T-helper 17 cell (primary cell): ENCODE measurements at regions not wholly inside any gene's neighbourhood (a gene's known extent, or its start where the extent isn't known, plus 50 kb on each side); places are given as distances from the start of the nearest gene placed in this dataset.
"Not testable (repeated sequence)": the region's sequence is repeated elsewhere in the genome, so short reads cannot be mapped to it uniquely, and the experiment has no call there.

Experiments used
- ATAC-seq: fragments of 150-1000 bp; cut with Tn5 transposase; 2 replicates; pipeline ENCODE4 v1.10.0; 2021; ENCODE audit warnings: mild to moderate bottlenecking, moderate library complexity
- DNase-seq, 3 donors: peaks; one replicate each; pipeline versions ENCODE4 v3.0.0 to v3.0.0-alpha.2; 2020 to 2021
- H3K9me3 ChIP-seq: one replicate; pipeline ENCODE4 v1.7.0; 2013; ENCODE audit warnings: low read length, mild to moderate bottlenecking; ENCODE audit not compliant: control insufficient read depth, poor library complexity, severe bottlenecking
- H3K27ac Mint-ChIP-seq: one replicate; pipeline ENCODE4 v1.8.0; 2022; ENCODE audit warnings: mild to moderate bottlenecking, moderate library complexity, mixed read lengths
- H3K27me3 Mint-ChIP-seq: one replicate; pipeline ENCODE4 v1.8.0; 2022; ENCODE audit warnings: mixed read lengths
- H3K36me3 Mint-ChIP-seq: one replicate; pipeline ENCODE4 v1.8.0; 2022; ENCODE audit warnings: low read depth, mixed read lengths
- H3K4me1 Mint-ChIP-seq: one replicate; pipeline ENCODE4 v1.8.0; 2022; ENCODE audit warnings: mild to moderate bottlenecking, mixed read lengths
- H3K4me3 Mint-ChIP-seq: one replicate; pipeline ENCODE4 v1.8.0; 2022; ENCODE audit warnings: mild to moderate bottlenecking, moderate library complexity, mixed read lengths

DNA sequence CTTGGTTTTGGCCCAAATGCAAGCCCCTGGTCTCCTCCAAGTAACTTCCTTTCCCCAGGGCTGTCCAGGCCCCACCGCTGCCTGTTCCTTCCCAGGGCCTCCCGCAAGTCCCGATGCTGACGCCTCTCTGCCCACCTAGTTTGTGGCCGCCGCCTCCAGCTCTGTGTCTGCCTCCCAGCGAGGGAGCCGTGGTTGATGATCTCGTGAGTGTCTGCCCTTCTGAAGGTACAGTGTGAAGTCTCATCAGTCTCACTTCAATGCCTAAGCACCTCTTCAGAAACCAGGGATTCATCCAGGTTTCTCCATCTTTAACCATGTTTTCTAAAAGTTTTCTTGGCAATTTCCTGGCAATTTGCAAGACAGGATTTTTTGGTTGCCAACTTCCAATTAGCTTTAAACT is 127.5 kb downstream of the TMEM121 start:
- not testable (repeated sequence) for H3K27me3 Mint-ChIP-seq, H3K4me1 Mint-ChIP-seq, H3K36me3 Mint-ChIP-seq, H3K4me3 Mint-ChIP-seq, H3K27ac Mint-ChIP-seq, DNase-seq, ATAC-seq, H3K9me3 ChIP-seq

DNA sequence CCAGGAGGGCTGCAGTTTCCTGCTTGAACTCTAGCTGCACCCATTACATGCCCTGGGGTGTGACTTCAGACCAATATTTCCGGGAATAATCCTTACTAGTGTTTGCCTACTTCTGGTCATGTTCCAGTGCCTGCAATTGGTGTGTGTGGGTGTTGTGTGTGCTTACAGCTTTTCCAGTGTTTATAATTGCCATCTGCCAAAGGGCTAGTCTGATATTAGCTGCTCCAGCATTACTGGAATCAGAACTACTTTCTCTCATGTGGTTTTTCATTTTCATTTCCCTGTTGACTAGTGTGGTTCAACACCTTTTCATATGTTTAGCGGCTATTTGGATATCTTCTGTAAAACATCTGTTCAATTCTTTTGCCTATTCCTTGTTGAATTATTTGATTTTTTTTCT is 132.9 kb downstream of the TMEM121 start:
- H3K27ac Mint-ChIP-seq, H3K36me3 Mint-ChIP-seq, ATAC-seq: not testable (repeated sequence)

DNA sequence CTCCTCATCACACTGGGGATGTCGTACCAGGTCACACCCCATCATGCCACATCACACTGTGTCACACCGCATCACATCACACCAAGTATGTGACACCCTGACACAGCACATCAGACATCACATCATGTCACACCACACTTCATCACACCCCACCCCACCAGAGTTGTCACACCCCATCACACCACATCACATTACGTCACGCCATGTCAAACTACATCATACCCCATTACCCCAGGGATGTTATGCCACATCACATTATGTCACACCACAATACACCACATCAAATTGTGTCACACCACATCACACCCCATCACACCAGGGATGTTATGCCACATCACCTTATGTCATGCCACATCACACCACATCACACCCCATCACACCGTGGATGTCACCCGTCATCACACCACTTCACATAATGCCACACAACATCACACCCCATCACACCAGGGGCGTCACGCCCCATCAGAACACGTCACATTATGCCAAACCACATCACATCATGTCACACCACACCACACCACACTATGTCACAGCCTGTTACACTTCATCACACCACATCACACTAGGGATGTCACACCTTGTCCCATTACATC is 133.6 kb downstream of the TMEM121 start:
- Mint-ChIP-seq H3K4me3 (no peak overlapping the region), H3K4me1 (no peaks in the 10 kb centered on the region), H3K36me3 (no peaks in the 10 kb centered on the region), H3K27ac (no peak overlapping the region), H3K27me3 (no peaks in the 10 kb centered on the region)
- no peak for ATAC-seq
- DNase-seq, result no peak
- no peaks in the 10 kb centered on the region for H3K9me3 ChIP-seq

More for the DNA sequence above, 132.9 kb downstream of the TMEM121 start:
- DNase-seq, H3K9me3 ChIP-seq, H3K4me3 Mint-ChIP-seq, H3K27me3 Mint-ChIP-seq, H3K4me1 Mint-ChIP-seq: not testable (repeated sequence)

DNA sequence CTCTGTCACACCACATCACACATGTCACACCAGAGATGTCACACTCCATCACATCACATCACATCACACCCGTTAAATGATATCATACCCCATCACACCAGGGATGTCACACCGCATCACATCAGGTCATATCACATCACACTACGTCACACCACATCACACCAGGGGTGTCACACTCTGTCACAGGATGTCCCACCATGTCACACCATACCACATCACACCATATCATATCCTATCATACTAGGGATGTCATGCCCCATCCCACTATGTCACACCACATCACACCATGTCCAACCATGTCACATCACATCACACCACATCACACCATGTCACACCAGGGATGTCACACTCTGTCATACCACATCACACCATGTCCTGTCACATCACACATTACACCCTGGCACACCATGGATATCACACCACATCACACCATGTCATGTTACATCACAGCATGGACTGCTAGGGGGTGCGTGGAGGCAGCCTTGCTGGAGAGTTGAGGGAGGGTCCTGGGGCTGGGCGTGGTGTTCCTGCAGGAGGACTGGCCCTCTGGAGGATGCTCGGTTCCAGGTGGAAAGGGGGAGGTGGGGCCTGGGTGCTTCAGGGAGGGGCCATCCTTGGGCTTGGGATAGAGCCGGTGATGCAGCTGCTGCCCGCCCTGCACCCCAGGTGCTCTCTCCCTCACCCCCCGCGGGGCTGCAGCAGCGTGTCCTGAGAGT is 134.6 kb downstream of the TMEM121 start:
- ATAC-seq (no peak), DNase-seq (no peak)
- no peak overlapping the region for H3K4me3 Mint-ChIP-seq
- H3K4me1 Mint-ChIP-seq, result no peaks in the 10 kb centered on the region
- no peaks in the 10 kb centered on the region for H3K27me3 Mint-ChIP-seq
- no peaks in the 10 kb centered on the region for H3K36me3 Mint-ChIP-seq
- no peak overlapping the region for H3K27ac Mint-ChIP-seq
- H3K9me3 ChIP-seq, result no peaks in the 10 kb centered on the region

DNA sequence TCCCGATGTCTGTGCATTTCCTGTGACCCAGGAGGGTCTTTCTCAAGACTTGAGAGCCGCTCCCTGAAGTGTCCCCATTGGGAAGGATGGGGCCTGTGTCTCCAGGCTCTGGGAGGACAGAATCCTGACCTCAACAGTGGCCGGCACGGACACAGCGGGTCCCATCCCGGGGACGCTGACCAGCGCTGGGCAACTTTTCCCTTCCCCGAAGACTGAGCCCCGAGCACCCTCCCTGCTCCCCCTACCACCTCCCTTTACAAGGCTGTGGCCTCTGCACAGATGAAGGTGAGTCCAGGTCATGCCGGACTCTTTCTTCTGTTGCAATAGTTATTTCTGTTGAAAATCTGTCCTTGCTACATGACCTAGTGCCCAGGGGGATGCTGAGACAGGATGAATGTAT is 135.7 kb downstream of the TMEM121 start:
- H3K4me1 Mint-ChIP-seq, H3K27ac Mint-ChIP-seq, H3K36me3 Mint-ChIP-seq, H3K4me3 Mint-ChIP-seq, H3K9me3 ChIP-seq, DNase-seq, H3K27me3 Mint-ChIP-seq, ATAC-seq: not testable (repeated sequence)

DNA sequence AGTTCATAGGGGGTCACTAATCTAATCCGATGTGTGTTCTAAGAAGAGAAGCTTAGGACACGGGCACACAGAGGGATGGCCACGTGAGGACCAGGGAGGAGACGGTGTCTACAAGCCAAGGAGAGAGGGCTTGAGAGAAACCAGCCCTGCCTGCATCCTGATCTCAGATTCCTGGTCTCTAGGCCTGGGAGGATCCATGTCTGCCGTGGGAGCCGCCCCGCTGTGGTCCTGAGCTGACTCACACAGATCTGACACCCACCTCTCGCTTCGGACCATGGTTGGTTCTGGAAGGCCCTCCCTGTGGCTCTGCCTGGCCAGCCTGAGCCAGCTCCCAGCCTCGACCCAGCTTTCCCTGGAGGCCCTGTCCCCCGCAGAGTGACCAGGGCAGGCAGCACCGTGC is 136.2 kb downstream of the TMEM121 start:
- H3K9me3 ChIP-seq, DNase-seq, H3K27me3 Mint-ChIP-seq, H3K4me1 Mint-ChIP-seq, H3K4me3 Mint-ChIP-seq, H3K36me3 Mint-ChIP-seq, H3K27ac Mint-ChIP-seq, ATAC-seq: not testable (repeated sequence)

GRCh38 chr14:105663323-105663722 is 136.9 kb downstream of the TMEM121 start:
- not testable (repeated sequence) for H3K27ac Mint-ChIP-seq, H3K4me3 Mint-ChIP-seq, H3K4me1 Mint-ChIP-seq, H3K36me3 Mint-ChIP-seq, DNase-seq, ATAC-seq, H3K9me3 ChIP-seq, H3K27me3 Mint-ChIP-seq

DNA sequence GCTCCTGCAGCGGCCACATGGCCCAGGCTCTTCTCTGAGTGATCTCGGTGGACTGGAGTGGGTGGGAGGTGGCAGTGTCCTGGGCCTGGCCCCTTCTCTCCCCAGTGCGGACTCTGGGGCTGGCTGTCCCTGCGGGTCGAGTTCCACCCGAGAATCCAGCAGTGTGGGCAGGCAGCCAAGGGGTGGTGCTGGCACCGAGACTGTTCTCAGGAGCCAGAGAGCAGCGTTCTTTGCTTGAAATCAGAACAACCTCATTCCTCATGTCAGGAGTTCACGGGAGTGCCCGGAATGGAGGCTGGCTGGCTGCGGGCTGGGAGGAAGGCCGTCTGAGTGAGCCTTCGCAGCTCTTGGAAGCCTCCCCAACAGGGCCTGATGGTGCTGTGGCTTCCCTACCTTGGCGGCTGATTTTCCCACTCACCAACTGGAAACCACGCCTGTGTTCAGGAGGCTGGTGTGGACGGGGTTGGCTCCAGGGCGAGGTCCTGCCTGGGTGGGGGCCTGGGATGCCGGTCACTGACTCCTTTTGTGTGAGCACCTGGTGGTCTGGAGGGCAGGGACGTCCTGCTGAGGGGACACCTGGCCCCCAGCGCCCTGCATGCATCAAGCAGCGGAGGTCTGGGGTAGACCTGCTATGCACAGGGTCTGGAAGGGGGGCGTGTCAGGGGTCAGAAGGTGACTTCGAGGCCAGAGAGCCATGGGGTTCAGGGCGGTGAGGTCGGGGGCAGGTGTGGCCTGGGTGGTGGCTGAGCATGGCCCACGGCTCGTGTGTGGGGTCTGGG is 137.6 kb downstream of the TMEM121 start:
- not testable (repeated sequence) for H3K4me3 Mint-ChIP-seq, H3K27ac Mint-ChIP-seq, ATAC-seq, H3K9me3 ChIP-seq, DNase-seq, H3K36me3 Mint-ChIP-seq, H3K27me3 Mint-ChIP-seq, H3K4me1 Mint-ChIP-seq

DNA sequence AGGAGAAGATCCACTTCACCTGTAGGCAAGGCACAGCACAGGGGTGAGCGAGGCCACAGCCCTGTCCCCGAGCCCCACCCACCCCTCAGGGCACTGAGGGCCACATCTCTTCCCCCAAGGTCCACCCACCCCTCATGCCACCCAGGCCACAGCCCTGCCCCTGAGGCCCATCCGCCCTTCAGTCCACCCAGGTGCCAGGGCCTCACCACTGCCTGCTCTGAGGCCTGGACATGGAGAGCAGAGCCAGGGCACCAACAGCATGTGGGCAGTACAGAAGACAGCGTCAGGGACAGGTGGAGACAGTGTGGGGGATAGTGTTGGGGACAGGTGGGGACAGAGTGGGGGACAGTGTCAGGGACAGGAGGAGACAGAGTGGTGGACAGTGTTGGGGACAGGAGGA is 138.3 kb downstream of the TMEM121 start:
- Mint-ChIP-seq H3K27ac (no peak overlapping the region), H3K36me3 (no peaks in the 10 kb centered on the region), H3K4me1 (no peaks in the 10 kb centered on the region), H3K27me3 (no peaks in the 10 kb centered on the region), H3K4me3 (no peak overlapping the region)
- H3K9me3 ChIP-seq, result no peaks in the 10 kb centered on the region
- no peak for ATAC-seq
- DNase-seq, result no peak

DNA sequence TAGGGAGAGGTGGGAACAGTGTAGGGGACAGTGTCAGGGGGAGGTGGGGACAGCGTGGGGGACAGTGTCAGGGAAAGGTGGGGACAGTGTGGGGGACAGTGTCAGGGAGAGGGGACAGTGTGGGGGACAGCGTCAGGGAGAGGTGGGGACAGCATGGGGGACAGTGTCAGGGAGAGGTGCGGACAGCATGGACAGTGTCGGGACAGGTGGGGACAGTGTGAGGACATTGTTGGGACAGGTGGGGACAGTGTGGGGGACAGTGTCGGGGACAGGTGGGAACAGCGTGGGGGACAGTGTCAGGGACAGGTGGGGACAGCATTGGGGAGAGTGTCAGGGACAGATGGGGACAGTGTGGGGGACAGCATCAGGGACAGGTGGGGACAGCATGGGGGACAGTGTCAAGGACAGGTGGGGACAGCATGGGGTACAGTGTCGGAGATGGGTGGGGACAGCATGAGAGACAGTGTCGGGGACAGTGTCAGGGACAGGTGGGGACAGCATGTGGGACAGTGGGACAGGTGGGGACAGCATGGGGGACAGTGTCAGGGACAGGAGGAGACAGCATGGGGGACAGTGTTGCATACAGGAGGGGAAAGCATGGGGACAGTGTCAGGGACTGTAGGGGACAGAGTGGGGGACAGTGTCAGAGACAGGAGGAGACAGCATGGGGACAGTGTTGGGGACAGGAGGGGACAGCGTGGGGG is 139.0 kb downstream of the TMEM121 start:
- H3K27ac Mint-ChIP-seq, result no peak overlapping the region
- no peaks in the 10 kb centered on the region for H3K9me3 ChIP-seq
- H3K4me1 Mint-ChIP-seq, result no peaks in the 10 kb centered on the region
- no peak for DNase-seq
- H3K36me3 Mint-ChIP-seq, result no peaks in the 10 kb centered on the region
- H3K4me3 Mint-ChIP-seq, result no peak overlapping the region
- H3K27me3 Mint-ChIP-seq, result no peaks in the 10 kb centered on the region
- ATAC-seq, result no peak

DNA sequence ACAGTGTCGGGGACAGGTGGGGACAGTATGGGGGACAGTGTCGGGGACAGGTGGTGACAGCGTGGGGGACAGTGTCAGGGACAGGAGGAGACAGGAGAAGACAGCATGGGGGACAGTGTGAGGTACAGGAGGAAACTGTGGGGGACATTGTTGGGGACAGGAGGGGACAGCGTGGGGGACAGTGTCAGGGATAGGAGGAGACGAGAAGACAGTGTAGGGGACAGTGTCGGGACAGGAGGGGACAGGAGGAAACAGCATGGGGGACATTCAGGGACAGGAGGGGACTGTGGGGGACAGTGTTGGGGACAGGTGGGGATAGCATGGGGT is 139.5 kb downstream of the TMEM121 start:
- Mint-ChIP-seq H3K4me3 (no peak overlapping the region), H3K27me3 (no peaks in the 10 kb centered on the region), H3K4me1 (no peaks in the 10 kb centered on the region), H3K36me3 (no peaks in the 10 kb centered on the region), H3K27ac (no peak overlapping the region)
- ATAC-seq (no peak), DNase-seq (no peak)
- H3K9me3 ChIP-seq, result no peaks in the 10 kb centered on the region

DNA sequence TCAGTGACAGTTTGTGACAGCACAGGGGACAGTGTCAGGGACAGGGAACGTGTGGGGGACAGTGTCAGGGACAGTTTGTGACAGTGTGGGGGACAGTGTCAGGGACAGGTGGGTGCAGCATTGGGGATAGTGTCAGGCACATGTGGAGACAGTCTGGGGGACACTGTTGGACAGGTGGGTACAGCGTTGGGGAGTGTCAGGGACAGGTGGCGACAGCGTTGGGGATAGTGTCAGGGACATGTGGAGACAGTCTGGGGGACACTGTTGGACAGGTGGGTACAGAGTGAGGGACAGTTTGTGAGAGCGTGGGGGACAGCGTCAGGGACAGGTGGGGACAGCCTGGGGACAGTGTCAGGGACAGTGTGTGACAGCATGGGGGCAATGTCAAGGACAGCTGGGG is 140.0 kb downstream of the TMEM121 start:
- Mint-ChIP-seq H3K27me3 (no peaks in the 10 kb centered on the region), H3K4me1 (no peaks in the 10 kb centered on the region), H3K36me3 (no peaks in the 10 kb centered on the region), H3K27ac (no peak overlapping the region), H3K4me3 (no peak overlapping the region)
- DNase-seq (no peak), ATAC-seq (no peak)
- H3K9me3 ChIP-seq, result no peaks in the 10 kb centered on the region

DNA sequence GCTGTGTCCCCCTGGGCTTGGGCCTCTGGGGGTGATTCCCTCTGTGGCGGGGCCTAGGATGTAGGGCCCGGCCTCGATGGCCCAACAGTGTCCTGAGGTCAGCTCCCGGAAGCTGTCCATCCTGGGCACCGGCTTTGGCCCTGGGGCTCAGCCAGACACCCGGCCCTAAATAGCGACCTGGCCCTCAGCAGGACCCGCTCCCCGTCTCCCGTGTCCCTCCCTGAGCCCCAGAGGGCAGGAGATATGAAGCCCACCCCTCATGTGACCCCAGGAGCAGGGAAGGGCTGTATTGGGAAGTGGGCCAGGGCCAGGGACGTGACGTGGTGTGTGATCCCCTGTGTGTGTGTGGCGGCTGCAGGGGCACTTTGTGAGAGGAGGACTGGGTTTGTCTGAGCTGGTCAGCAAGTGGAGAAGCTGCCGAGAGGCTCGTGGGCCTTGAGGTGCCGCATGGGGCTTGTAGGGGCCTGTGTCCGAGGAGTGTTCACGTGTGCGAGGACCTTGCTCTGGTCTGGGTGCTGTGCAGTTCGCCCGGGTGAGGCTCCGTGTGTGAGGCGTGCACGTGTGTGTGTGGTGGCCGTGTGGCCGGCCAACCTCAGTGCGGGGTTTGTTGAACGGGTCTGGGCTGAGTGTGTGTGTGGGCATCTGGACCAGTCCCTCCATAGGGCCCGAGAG is 140.7 kb downstream of the TMEM121 start:
- not testable (repeated sequence) for ATAC-seq, H3K36me3 Mint-ChIP-seq, H3K9me3 ChIP-seq, H3K27me3 Mint-ChIP-seq, H3K4me1 Mint-ChIP-seq, H3K4me3 Mint-ChIP-seq, H3K27ac Mint-ChIP-seq, DNase-seq
